ENCODE measurements at regions not wholly inside any gene's neighbourhood (a gene's known extent, or its start where the extent isn't known, plus 50 kb on each side); places are given as distances from the start of the nearest gene placed in this dataset.

DNA sequence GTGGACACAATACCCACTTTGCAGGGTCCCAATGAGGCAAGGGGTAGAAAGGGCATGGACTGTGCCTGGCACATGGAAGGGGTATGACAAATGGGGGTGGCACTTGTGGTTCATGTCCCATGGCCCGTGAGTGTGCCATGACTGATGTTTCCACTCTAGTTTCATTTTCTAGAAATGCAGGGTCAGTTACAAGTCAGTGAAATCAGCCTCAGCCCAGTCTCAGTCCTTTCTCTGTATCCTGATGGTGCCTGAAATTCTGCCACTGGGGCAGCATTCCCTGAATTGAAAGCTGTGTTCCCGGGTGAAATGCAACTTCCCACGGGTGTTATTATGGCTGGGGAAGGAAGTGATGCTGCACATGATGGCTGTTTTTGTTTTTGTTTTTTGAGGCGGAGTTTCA, 110.8 kb upstream of the ZBTB40 start:
- H3K9me3 ChIP-seq (replicated peaks; ENCODE audit: control insufficient read depth, insufficient read depth, low read length): no peaks in the 10 kb centered on the region
- FAIRE-seq (no peak), DNase-seq (ENCODE audit: low read depth, low spot score) (no peak)
- no TSS peak for BruUV-seq (replicated peaks)
- ChIA-PET CTCF (no interaction called here), POLR2A (no interaction called here)
- H4K20me1 ChIP-seq (replicated peaks; ENCODE audit: control insufficient read depth, extremely low read depth, insufficient read depth, low read length): no peaks in the 10 kb centered on the region
- no peak overlapping the region for H3K27ac ChIP-seq (ENCODE audit: insufficient read depth, low read depth, low read length)
- no peak for TF ChIP-seq JUN (IDR thresholded peaks at IDR 0.05; ENCODE audit: borderline replicate concordance, insufficient read depth, insufficient read length, low read depth)
- no peak for TF ChIP-seq POLR2A (IDR thresholded peaks at IDR 0.05; ENCODE audit: low read depth, low read length)
- no peak for TF ChIP-seq MAX (IDR thresholded peaks at IDR 0.05; ENCODE audit: insufficient read depth, insufficient read length)
- no peak for TF ChIP-seq MYC (IDR thresholded peaks at IDR 0.05; ENCODE audit: low read depth, low read length)
- TF ChIP-seq GATA2 (IDR thresholded peaks at IDR 0.05; ENCODE audit: insufficient read depth, insufficient read length, low read depth, low read length): no peak
- TF ChIP-seq EZH2 (IDR thresholded peaks at IDR 0.05; ENCODE audit: borderline replicate concordance, low read depth, low read length, severe bottlenecking): no peak
- TF ChIP-seq CTCF (IDR thresholded peaks at IDR 0.05; ENCODE audit: extremely low read depth in 1 of 2, insufficient read depth in 1 of 2, low read depth in 1 of 2, low read length in 2 of 2): no peak
- TF ChIP-seq FOS (IDR thresholded peaks at IDR 0.05; ENCODE audit: borderline replicate concordance, insufficient read depth, low read length): no peak
- TF ChIP-seq POLR2AphosphoS5 (IDR thresholded peaks at IDR 0.05; ENCODE audit: insufficient read depth, low read depth, low read length): no peak
- H3K9me1 ChIP-seq (replicated peaks; ENCODE audit: control insufficient read depth, extremely low read depth, insufficient read depth, low read length): no peaks in the 10 kb centered on the region
- H3K4me2 ChIP-seq (ENCODE audit: insufficient read depth, low read length): no peak overlapping the region
- H3K4me1 ChIP-seq (ENCODE audit: control insufficient read depth, extremely low read depth, insufficient read depth, low read length): no peaks in the 10 kb centered on the region
- intact Hi-C loops (cut with micrococcal nuclease): no loop called here
- dilution Hi-C loops (cut with MboI; ENCODE audit: extremely low pct_ligation_motif_present, low sequenced_read_pairs): no loop called here
- no peak overlapping the region for H3K9ac ChIP-seq (replicated peaks; ENCODE audit: extremely low read depth, insufficient read depth, low read length)
- H3K4me3 ChIP-seq (replicated peaks in 1 of 3; ENCODE audit: insufficient read depth in 1 of 3, low read depth in 1 of 3, low read length in 3 of 3): no peak overlapping the region
- H3K36me3 ChIP-seq (ENCODE audit: control insufficient read depth in 2 of 2, extremely low read depth in 1 of 2, insufficient read depth in 2 of 2, low read length in 2 of 2): no peaks in the 10 kb centered on the region
- peaks cover 6 to 17% of the 10 kb centered on the region in 2 experiments for H3K27me3 ChIP-seq (ENCODE audit: control insufficient read depth in 2 of 2, insufficient read depth in 2 of 2, low read length in 2 of 2)
- no peaks in the 10 kb centered on the region for H3K79me2 ChIP-seq (ENCODE audit: control insufficient read depth, insufficient read depth, low read length)
- H2AFZ ChIP-seq (ENCODE audit: low read depth, low read length): no peak overlapping the region

All from endothelial cell of umbilical vein (primary cell).